Gastrocnemius medialis (tissue), 4 donors: ENCODE measurements at regions not wholly inside any gene's neighbourhood (a gene's known extent, or its start where the extent isn't known, plus 50 kb on each side); places are given as distances from the start of the nearest gene placed in this dataset.
"Not testable (repeated sequence)": the region's sequence is repeated elsewhere in the genome, so short reads cannot be mapped to it uniquely, and the experiment has no call there.

Experiments used
- ATAC-seq, 2 donors: fragments of 150-250 bp; one replicate each; pipeline ENCODE4 v1.9.1; 2016
- DNase-seq, 2 donors: peaks; one replicate each; pipeline ENCODE4 v3.0.0-alpha.2; 2019
- H3K27ac ChIP-seq, 4 donors: fragments of 200-600 bp; sonication (generic); 1 replicate in 1 of 4; 2 replicates in 3 of 4; pipeline ENCODE4 v1.5.1; 2016 to 2018; ENCODE audit warnings: mild to moderate bottlenecking in 2 of 4, moderate library complexity in 1 of 4
- H3K27me3 ChIP-seq, 3 donors: fragments of 200-600 bp; sonication (generic) in 2 of 3; 1 replicate in 1 of 3; 2 replicates in 2 of 3; pipeline versions ENCODE4 v1.5.1 to v1.6.0; 2016 to 2019; ENCODE audit warnings: mild to moderate bottlenecking in 1 of 3, moderate library complexity in 1 of 3
- H3K36me3 ChIP-seq, 2 donors: fragments of 200-600 bp; sonication (generic) in 1 of 2; one replicate each; pipeline ENCODE4 v1.5.1; 2017 to 2018
- H3K4me1 ChIP-seq, 2 donors: fragments of 200-600 bp; sonication (generic) in 1 of 2; one replicate each; pipeline ENCODE4 v1.5.1; 2016 to 2017; ENCODE audit warnings: mild to moderate bottlenecking in 2 of 2
- H3K4me3 ChIP-seq, 4 donors: fragments of 200-600 bp; sonication (generic) in 3 of 4; 1 replicate in 1 of 4; 2 replicates in 3 of 4; pipeline ENCODE4 v1.5.1; 2016 to 2019; ENCODE audit warnings: mild to moderate bottlenecking in 2 of 4
- H3K9me3 ChIP-seq, 3 donors: fragments of 200-600 bp; sonication (generic) in 2 of 3; 1 replicate in 1 of 3; 2 replicates in 2 of 3; pipeline ENCODE4 v1.5.1; 2016 to 2019
- POLR2A ChIP-seq, 2 donors: fragments of 450-650 bp; IDR thresholded peaks; one replicate each; pipeline ENCODE4 v1.6.1; 2017; ENCODE audit warnings: antibody characterized with exemption in 2 of 2, mild to moderate bottlenecking in 2 of 2, moderate library complexity in 2 of 2
- in situ Hi-C, 4 donors: fragments of 200-750 bp; cut with MboI; loops; one replicate each; pipeline versions ENCODE4 v1.15.0 to v1.8.0; 2017; ENCODE audit warnings: low sequenced_read_pairs in 4 of 4
- intact Hi-C: fragments of 100-400 bp; cut with DNase I; formaldehyde crosslinking; loops from one replicate; pipeline ENCODE4 v1.15.1; 2023; ENCODE audit warnings: low total_unique reads
- TF ChIP-seq, protein P1 (sequence below), 5 experiments: fragments of 450-650 bp in 3 of 5; fragments of 200-600 bp in 2 of 5; sonication (generic) in 2 of 5; IDR thresholded peaks in 4 of 5; conservative IDR thresholded peaks in 1 of 5; 1 replicate in 4 of 5; 2 replicates in 1 of 5; pipeline ENCODE4 v1.5.1; 2016 to 2019; ENCODE audit warnings: antibody characterized with exemption in 5 of 5, mild to moderate bottlenecking in 3 of 5, moderate library complexity in 3 of 5

DNA sequence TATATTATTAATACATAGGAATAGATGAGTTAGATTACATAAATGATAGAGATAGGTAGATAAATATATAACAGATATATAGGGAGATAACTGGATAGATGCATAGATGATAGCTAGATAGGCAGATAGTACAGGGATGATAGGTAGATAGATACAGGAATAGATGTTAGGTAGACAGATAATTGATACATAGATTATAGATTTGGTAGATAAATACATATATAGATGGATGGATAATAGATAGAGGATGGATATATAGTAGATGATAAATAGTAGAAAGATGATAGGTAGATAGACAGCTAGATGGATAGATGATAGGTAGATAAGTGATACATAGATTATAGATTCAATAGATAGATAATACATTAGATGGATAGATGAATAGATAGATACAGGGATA lies 283.6 kb downstream of the SHOX start:
- ATAC-seq: no peak
- Histone ChIP-seq H3K36me3 (no peaks in the 10 kb centered on the region), H3K27ac (no peak overlapping the region), H3K4me3 (no peak overlapping the region), H3K9me3 (no peaks in the 10 kb centered on the region), H3K27me3 (no peaks in the 10 kb centered on the region), H3K4me1 (no peaks in the 10 kb centered on the region)
- in situ Hi-C loops (no loop called here), intact Hi-C loops (no loop called here)
- TF ChIP-seq POLR2A (IDR thresholded peaks at IDR 0.05): no peak
- TF ChIP-seq, protein P1, sequence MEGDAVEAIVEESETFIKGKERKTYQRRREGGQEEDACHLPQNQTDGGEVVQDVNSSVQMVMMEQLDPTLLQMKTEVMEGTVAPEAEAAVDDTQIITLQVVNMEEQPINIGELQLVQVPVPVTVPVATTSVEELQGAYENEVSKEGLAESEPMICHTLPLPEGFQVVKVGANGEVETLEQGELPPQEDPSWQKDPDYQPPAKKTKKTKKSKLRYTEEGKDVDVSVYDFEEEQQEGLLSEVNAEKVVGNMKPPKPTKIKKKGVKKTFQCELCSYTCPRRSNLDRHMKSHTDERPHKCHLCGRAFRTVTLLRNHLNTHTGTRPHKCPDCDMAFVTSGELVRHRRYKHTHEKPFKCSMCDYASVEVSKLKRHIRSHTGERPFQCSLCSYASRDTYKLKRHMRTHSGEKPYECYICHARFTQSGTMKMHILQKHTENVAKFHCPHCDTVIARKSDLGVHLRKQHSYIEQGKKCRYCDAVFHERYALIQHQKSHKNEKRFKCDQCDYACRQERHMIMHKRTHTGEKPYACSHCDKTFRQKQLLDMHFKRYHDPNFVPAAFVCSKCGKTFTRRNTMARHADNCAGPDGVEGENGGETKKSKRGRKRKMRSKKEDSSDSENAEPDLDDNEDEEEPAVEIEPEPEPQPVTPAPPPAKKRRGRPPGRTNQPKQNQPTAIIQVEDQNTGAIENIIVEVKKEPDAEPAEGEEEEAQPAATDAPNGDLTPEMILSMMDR (IDR thresholded peaks at IDR 0.05 in 4 of 5, conservative IDR thresholded peaks at IDR 0.05 in 1 of 5): no peak
- DNase-seq: no peak

DNA sequence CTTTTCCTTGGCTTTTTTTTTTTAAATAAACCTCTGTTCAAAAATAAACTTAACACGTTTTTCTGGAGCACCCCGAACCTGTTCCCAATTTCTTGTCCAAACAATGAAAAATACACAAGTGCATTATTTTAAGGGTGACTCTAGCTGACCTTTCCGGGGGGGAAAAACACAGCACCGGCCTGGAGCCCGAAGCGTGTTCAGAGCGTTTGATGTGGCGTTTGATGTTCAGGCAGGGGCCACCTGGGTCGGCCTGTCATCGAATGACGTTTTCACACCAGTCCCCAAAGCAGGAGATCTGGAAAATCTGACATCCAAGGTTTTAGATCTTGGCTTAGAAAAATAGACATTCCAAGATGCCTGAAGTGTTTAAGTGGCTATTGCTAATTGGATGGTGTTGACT lies 282.1 kb downstream of the SHOX start:
- H3K27me3 ChIP-seq: no peaks in the 10 kb centered on the region
- in situ Hi-C loops (no loop called here), intact Hi-C loops (no loop called here)
- no peak for DNase-seq
- TF ChIP-seq POLR2A (IDR thresholded peaks at IDR 0.05): no peak
- TF ChIP-seq, protein P1 (IDR thresholded peaks at IDR 0.05 in 4 of 5, conservative IDR thresholded peaks at IDR 0.05 in 1 of 5): no peak
- ATAC-seq: no peak
- H3K27ac ChIP-seq: no peak overlapping the region
- no peak overlapping the region for H3K4me3 ChIP-seq
- H3K36me3 ChIP-seq: no peaks in the 10 kb centered on the region
- no peaks in the 10 kb centered on the region for H3K4me1 ChIP-seq
- no peaks in the 10 kb centered on the region for H3K9me3 ChIP-seq

DNA sequence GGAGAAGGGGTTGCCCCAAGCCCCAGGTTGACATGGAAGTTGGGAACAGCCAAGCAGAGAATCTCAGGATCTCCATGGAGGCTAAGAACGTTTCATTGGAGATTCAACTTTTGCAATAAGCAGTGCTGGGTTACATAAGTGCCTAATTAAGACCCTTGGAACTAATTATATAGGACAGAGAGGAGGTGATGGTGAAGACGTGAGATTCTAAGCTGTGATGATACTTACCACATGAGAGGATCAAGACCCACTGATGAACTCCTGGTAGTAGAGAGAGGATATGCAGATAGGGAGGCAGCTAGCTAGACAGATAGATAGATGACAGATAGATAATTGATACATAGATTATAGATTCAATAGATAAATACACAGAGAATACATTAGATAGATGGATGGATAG lies 278.5 kb downstream of the SHOX start:
- intact Hi-C loops, H3K27ac ChIP-seq, H3K27me3 ChIP-seq, H3K4me3 ChIP-seq, ATAC-seq, DNase-seq, in situ Hi-C loops, H3K4me1 ChIP-seq, H3K9me3 ChIP-seq, H3K36me3 ChIP-seq: not testable (repeated sequence)

DNA sequence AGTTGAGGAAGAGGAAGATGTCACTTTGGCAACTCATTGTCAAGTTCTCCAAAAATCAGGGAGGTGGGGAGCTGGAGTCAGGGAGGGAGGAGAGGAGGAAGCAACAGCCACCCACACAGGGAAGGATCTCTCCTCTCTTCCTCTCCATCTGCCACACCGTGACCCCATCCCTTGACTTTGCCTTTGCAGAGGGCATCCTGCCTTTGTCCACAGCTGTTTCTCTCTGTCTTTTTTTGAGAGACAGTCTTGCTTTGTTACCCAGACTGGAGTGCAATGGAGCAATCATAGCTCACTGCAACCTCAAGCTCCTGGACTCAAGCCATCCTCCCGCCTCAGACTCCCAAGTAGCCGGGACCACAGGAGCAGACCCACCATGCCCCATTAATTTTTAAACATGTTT lies 276.0 kb downstream of the SHOX start:
- no peak overlapping the region for H3K4me3 ChIP-seq
- DNase-seq (no peak), ATAC-seq (no peak)
- H3K4me1 ChIP-seq: no peaks in the 10 kb centered on the region
- H3K27ac ChIP-seq: no peak overlapping the region
- intact Hi-C loops (no loop called here), in situ Hi-C loops (no loop called here)
- H3K9me3 ChIP-seq: no peaks in the 10 kb centered on the region
- H3K27me3 ChIP-seq: no peaks in the 10 kb centered on the region
- TF ChIP-seq, protein P1 (IDR thresholded peaks at IDR 0.05 in 4 of 5, conservative IDR thresholded peaks at IDR 0.05 in 1 of 5): no peak
- TF ChIP-seq POLR2A (IDR thresholded peaks at IDR 0.05): no peak
- H3K36me3 ChIP-seq: no peaks in the 10 kb centered on the region

DNA sequence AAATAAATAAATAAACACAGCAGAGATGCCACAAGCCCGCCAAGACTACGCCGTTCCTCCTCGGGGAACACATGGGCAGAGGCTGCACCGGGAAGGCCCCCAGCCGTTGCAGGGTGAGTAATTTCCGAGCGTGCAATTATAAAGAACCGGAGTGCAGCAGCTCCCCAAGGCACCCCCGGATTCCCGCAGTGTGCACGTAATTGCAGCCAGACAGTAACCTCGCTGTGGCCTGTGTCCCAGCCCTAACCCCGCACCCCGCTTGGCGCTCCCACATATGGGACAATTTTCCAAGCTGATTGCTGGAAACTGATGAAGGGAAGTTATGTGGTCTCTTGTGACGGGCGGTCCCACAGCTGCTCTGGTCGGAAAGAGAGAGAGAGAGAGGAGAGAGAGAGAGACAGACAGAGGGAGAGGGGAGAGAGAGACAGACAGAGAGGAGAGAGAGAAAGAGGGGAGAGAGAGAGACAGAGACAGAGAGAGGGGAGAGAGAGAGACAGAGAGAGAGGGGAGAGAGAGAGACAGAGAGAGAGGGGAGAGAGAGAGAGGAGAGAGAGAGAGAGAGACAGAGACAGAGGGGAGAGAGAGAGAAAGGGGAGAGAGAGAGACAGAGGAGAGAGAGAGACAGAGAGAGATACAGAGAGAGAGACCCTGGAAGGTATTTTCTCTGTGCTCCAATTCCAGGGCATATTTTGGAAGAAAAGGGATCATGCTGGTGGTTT lies 275.4 kb downstream of the SHOX start:
- no peak for ATAC-seq
- Histone ChIP-seq H3K9me3 (no peaks in the 10 kb centered on the region), H3K27me3 (no peaks in the 10 kb centered on the region), H3K27ac (no peak overlapping the region), H3K4me1 (no peaks in the 10 kb centered on the region), H3K4me3 (no peak overlapping the region), H3K36me3 (no peaks in the 10 kb centered on the region)
- intact Hi-C loops (no loop called here), in situ Hi-C loops (no loop called here)
- TF ChIP-seq, protein P1 (IDR thresholded peaks at IDR 0.05 in 4 of 5, conservative IDR thresholded peaks at IDR 0.05 in 1 of 5): no peak
- TF ChIP-seq POLR2A (IDR thresholded peaks at IDR 0.05): no peak
- DNase-seq: no peak
